ENCODE measurements at regions not wholly inside any gene's neighbourhood (a gene's known extent, or its start where the extent isn't known, plus 50 kb on each side); places are given as distances from the start of the nearest gene placed in this dataset.

DNA sequence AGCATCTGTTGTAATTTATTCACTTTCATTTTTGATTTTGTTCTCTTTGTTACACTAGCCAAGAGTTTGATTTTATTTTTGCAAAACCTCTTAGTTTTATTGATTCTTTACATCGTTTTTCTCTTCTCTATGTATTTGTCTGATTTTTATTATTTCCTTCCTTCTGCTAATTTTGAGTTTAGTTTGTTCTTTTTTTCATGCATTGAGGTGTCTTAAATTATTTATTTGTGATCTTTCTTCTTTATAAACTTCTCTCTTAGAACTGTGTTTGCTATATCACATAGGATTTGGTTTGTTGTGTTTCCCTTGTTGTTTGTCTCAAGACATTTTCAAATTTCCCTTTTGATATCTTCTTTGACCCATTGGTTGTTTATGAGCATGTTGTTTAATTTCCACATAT lies 51.7 kb upstream of the NFKBIA start:
- TF ChIP-seq POLR2AphosphoS5 (IDR thresholded peaks at IDR 0.05; ENCODE audit: low read depth) (no peak), GABPA (IDR thresholded peaks at IDR 0.05; ENCODE audit: low read depth) (no peak), REST (IDR thresholded peaks at IDR 0.05; ENCODE audit: insufficient replicate concordance, low read depth) (no peak)
- TF ChIP-seq, protein P1, sequence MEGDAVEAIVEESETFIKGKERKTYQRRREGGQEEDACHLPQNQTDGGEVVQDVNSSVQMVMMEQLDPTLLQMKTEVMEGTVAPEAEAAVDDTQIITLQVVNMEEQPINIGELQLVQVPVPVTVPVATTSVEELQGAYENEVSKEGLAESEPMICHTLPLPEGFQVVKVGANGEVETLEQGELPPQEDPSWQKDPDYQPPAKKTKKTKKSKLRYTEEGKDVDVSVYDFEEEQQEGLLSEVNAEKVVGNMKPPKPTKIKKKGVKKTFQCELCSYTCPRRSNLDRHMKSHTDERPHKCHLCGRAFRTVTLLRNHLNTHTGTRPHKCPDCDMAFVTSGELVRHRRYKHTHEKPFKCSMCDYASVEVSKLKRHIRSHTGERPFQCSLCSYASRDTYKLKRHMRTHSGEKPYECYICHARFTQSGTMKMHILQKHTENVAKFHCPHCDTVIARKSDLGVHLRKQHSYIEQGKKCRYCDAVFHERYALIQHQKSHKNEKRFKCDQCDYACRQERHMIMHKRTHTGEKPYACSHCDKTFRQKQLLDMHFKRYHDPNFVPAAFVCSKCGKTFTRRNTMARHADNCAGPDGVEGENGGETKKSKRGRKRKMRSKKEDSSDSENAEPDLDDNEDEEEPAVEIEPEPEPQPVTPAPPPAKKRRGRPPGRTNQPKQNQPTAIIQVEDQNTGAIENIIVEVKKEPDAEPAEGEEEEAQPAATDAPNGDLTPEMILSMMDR (IDR thresholded peaks at IDR 0.05; ENCODE audit: insufficient read depth, low read length): no peak
